Hindlimb muscle (tissue), 1 donor: ENCODE measurements at regions not wholly inside any gene's neighbourhood (a gene's known extent, or its start where the extent isn't known, plus 50 kb on each side); places are given as distances from the start of the nearest gene placed in this dataset.
"Not testable (repeated sequence)": the region's sequence is repeated elsewhere in the genome, so short reads cannot be mapped to it uniquely, and the experiment has no call there.

Source experiments
- DNase-seq: peaks from one replicate; pipeline ENCODE4 v3.0.0-alpha.2; 2013

- DNase-seq, result no peak
Observed at GRCh38 chr1:90823686-90824085, 106.6 kb upstream of the BARHL2 start.

- no peak for DNase-seq
Observed at GRCh38 chr1:90821788-90822359, 104.8 kb upstream of the BARHL2 start.

GRCh38 chr1:90821152-90821787, 104.2 kb upstream of the BARHL2 start:
- DNase-seq, result no peak

- no peak for DNase-seq
Observed at GRCh38 chr1:90820745-90821144, 103.6 kb upstream of the BARHL2 start.

GRCh38 chr1:90817399-90817798, 100.3 kb upstream of the BARHL2 start:
- DNase-seq, result no peak

- DNase-seq, result not testable (repeated sequence)
Observed at GRCh38 chr1:90812237-90812636, 95.1 kb upstream of the BARHL2 start.

GRCh38 chr1:90811444-90811950, 94.4 kb upstream of the BARHL2 start:
- not testable (repeated sequence) for DNase-seq

- DNase-seq, result no peak
Observed at GRCh38 chr1:90810681-90811080, 93.6 kb upstream of the BARHL2 start.

GRCh38 chr1:90809996-90810395, 92.9 kb upstream of the BARHL2 start:
- DNase-seq, result no peak

- no peak for DNase-seq
Observed at GRCh38 chr1:90809093-90809492, 92.0 kb upstream of the BARHL2 start.

- DNase-seq, result no peak
Observed at GRCh38 chr1:90807329-90807728, 90.2 kb upstream of the BARHL2 start.

- DNase-seq, result no peak
Observed at GRCh38 chr1:90802622-90803021, 85.5 kb upstream of the BARHL2 start.

GRCh38 chr1:90800012-90800717, 83.1 kb upstream of the BARHL2 start:
- DNase-seq, result no peak

GRCh38 chr1:90799326-90799725, 82.2 kb upstream of the BARHL2 start:
- no peak for DNase-seq

- DNase-seq, result no peak
Observed at GRCh38 chr1:90798883-90799282, 81.8 kb upstream of the BARHL2 start.

GRCh38 chr1:90798344-90798743, 81.2 kb upstream of the BARHL2 start:
- DNase-seq, result no peak

GRCh38 chr1:90795431-90795830, 78.3 kb upstream of the BARHL2 start:
- DNase-seq, result no peak

GRCh38 chr1:90786709-90787108, 69.6 kb upstream of the BARHL2 start:
- no peak for DNase-seq

GRCh38 chr1:90784186-90784847, 67.2 kb upstream of the BARHL2 start:
- no peak for DNase-seq

- no peak for DNase-seq
Observed at GRCh38 chr1:90783181-90783580, 66.1 kb upstream of the BARHL2 start.

GRCh38 chr1:90782046-90782445, 64.9 kb upstream of the BARHL2 start:
- DNase-seq, result no peak

- DNase-seq, result no peak
Observed at GRCh38 chr1:90781534-90781933, 64.4 kb upstream of the BARHL2 start.

- no peak for DNase-seq
Observed at GRCh38 chr1:90780981-90781380, 63.9 kb upstream of the BARHL2 start.
